ENCODE measurements at regions not wholly inside any gene's neighbourhood (a gene's known extent, or its start where the extent isn't known, plus 50 kb on each side); places are given as distances from the start of the nearest gene placed in this dataset.

DNA sequence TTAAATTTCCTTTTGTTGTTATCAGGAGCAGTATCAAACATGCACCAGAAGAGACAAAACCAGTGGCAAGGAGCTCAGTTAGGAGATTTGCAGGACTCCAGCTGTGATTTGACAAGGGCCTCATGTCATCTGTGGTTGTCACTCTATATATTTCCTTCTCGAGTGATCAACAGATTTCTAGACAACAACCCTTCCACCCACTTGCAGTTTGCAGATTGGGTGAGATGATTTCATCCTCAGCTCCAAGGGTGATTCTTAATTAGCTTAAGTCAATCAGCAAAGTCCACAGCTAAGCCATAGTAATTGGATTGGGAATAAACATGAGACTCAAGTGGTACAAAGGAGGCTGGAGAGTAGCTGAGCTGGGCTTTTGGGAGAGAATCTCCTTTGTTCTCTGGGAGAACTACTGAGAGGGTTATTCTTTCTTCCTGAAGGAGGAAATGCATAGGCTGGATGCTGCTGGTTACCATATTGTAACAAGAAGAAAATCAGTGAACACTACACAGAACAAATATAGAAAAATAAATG lies 192.8 kb downstream of the PPARGC1A start:
- TF ChIP-seq CTCF (IDR thresholded peaks at IDR 0.05; ENCODE audit: low read length) (no peak), EZH2 (optimal IDR thresholded peaks at IDR 0.05; ENCODE audit: low read depth, low read length) (no peak), EZH2phosphoT487 (IDR thresholded peaks at IDR 0.05; ENCODE audit: low read length) (no peak)
